NCI-H2227 (cell line): ENCODE measurements at regions not wholly inside any gene's neighbourhood (a gene's known extent, or its start where the extent isn't known, plus 50 kb on each side); places are given as distances from the start of the nearest gene placed in this dataset.
"Not testable (repeated sequence)": the region's sequence is repeated elsewhere in the genome, so short reads cannot be mapped to it uniquely, and the experiment has no call there.

ENCODE experiments used
- DNase-seq: peaks from one replicate; lab custom pipeline; 2025; ENCODE audit not compliant: unreplicated experiment; lab: John Stamatoyannopoulos, UW

DNA sequence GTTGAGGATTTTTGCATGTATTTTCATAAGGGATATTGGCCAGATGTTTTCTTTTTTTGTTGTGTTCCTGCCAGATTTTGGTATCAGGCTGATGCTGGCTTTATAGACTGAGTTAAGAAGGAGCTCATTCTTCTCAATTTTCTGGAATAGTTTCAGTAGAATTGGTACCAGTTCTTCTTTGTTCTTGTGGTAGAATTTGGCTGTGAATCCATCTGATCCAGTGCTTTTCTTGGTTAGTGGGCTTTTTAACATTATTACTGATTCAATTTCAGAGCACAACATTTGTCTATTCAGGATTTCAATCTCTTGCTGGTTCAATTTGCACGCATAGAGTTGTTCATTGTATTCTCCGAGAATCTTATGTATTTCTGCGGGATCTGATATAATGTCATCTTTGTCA lies 136.5 kb upstream of the FOXG1 start:
- no peak for DNase-seq

DNA sequence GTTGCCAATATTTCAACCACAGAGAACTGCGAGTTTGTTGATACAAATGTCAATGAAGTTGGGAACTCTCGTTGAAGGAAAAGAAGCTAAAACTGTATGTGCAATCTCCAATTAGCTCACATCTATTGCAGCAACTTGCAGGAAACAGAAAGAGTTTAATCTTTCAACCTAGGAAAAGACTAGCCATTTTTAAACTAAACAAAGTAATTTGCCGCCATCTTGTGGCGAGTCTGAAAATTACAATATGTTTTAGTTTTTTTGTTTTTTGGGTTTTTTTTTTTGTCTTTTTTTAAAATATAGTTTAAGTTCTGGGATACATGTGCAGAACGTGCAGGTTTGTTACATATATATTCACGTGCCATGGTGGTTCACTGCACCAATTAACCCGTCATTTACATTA lies 131.2 kb upstream of the FOXG1 start:
- DNase-seq = peak; percentile 66

DNA sequence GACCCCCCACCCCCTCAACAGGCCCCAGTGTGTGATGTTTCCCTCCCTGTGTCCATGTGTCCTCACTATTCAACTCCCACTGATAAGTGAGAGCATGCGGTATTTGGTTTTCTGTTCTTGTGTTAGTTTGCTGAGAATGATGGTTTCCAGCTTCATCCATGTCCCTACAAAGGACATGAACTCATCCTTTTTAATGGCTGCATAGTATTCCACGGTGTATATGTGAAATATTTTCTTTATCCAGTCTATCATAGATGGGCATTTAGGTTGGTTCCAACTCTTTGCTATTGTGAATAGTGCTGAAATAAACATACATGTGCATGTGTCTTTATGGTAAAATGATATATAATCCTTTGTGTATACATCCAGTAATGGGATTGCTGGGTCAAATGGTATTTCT lies 130.8 kb upstream of the FOXG1 start:
- DNase-seq = not testable (repeated sequence)

DNA sequence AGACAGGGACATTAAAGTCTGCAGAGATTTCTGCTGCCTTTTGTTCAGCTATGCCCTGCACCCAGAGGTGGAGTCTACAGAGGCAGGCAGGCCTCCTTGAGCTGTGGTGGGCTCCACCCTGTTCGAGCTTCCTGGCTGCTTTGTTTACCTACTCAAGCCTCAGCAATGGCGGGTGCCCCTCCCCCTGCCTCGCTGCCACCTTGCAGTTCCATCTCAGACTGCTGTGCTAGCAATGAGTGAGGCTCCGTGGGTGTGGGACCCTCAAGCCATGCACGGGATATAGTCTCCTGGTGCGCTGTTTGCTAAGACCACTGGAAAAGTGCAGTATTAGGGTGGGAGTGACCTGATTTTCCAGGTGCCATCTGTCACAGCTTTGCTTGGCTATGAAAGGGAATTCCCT lies 125.4 kb upstream of the FOXG1 start:
- not testable (repeated sequence) for DNase-seq

DNA sequence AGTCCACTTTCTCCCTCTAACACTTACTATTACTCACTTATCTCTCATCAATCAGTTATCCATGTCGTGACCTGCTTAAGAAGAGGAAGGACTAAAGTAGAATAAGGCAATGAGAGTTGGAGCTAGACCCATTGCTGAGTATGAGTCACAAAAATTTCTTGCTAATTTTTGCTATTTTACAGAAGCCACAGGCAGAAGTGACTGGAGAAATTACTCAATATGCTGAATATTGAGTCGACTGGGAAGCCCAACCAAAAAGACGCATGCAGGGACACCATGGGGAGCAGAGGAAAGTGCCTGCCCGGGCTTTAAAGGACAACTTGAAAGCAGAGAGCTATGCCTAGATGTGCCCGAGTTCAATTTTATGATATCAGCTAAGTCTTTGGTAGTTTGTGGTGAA lies 115.4 kb upstream of the FOXG1 start:
- DNase-seq = no peak

DNA sequence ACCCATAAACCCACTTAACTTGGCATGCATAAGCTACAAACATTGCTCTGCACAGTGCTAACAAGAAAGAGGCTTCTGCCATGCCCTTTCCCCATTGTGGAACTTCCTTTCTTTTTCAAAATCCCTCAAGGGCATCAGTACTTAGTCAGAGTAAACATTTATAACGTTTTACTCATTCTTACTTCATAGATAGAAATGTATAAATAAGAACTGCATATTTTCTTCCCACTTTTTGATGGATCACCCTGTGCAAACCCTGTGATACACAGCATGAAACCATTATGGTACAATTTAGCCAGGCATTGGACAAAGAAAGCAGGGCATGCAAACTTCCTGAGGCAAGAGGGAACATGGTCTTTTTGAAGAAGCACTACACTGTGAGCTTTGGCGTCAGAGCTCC lies 113.8 kb upstream of the FOXG1 start:
- no peak for DNase-seq

DNA sequence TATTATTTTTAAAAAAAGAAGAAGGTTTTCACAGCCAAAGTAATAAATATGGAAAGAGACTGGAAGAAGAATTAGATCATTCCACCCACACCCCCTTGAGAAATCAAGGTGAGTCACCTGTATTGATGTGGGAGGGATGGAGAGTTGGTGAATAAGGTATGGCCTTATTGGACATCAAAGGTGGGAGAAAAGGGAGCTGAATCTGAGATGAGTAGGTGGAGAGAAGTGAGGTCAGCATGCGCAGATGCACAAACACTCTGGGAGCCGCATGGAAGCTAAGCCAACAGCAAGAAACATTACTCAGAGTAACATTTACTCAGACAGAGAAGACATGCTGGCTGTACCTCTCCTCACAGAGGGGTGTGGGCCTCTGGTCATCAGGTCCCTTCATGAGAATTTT lies 113.1 kb upstream of the FOXG1 start:
- DNase-seq = no peak

DNA sequence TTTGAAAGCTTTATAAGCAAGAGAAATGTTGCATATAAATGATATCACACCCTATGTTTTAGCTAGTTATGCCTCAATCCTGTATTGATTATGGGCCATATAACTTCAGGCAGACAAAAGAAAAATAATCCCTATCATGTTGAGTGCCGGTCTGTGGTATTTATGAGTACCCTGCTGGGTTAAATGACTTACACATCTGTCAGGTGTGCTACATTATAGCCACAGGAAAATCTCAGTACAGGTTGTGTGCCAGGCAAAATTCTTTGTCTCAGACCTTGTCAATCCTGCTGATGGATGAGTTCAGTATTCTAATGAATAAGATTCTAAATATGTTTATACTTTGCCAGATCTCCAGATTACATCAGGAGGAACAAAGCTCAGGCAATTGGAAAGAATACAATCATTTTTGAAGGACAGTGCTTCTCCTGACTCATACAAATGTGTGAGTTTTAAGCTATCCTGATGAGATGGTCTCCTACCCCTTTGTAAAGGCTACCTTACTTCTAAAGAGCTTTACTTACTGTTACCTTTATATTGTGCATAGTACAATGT lies 109.8 kb upstream of the FOXG1 start:
- peak; percentile 20 for DNase-seq

DNA sequence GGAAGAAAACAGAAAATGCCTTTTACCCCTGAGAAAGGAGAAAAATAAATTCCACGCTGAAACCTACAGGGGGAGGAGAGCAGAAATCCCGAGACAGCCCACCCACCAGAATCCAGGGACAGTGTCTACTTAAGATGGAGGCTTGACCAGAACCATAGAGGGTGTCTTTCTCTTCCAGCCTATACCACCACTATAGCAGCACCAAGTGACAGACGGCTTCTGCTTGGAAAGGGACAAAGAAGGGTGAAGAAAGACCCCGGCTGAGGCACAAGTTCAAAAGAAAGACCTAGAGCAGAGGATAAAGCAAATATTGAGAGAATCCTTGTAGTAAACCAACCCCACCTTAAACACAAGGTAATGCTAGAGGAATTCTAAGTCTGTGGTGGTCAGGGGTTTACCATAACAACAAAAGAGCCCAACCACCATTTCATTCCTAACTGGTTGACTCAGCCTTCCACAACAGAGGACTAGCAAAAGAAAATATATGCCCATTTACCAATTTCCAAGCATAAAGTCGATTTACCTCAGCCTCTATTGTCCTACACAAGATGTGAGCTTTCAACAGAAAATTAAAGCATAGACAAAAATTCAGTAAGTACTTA lies 105.3 kb upstream of the FOXG1 start:
- no peak for DNase-seq

DNA sequence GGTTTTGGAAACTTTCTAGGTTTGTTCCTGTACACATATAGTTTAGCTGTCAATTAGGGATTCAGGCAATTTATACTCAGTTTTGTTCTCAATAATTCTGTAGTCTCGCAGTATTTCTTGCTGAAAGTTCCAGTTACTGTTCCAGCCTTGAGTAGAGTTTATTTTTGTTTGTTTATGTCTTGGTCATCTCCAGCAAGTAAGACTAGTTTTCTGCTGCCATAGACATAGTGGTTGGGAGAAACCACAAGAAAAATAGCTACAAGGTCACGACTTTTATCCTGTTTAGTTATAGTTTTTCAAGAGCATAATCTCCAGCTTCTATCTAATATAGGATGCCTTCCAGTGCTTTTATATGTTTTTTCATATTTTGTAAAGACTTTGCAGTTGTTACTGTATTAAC lies 99.6 kb upstream of the FOXG1 start:
- no peak for DNase-seq

DNA sequence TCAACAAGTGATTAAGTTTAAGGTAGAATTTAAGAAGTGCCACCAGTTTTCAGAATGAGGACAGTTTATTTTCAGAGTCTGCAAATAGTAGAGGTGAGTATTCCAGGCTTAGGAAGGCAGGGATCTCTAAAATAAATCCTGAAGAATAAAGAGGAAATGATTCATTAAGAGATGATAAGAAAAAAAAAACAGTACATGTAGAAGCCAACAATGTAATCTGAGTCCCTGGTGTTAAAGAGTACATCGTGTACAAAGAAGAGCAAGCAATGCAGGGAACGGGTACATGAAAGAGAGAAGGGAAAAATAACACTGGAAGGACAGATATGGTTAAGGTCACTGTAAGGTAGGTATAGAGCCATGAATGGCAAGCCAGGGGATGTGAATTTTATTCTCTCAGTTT lies 95.2 kb upstream of the FOXG1 start:
- no peak for DNase-seq

DNA sequence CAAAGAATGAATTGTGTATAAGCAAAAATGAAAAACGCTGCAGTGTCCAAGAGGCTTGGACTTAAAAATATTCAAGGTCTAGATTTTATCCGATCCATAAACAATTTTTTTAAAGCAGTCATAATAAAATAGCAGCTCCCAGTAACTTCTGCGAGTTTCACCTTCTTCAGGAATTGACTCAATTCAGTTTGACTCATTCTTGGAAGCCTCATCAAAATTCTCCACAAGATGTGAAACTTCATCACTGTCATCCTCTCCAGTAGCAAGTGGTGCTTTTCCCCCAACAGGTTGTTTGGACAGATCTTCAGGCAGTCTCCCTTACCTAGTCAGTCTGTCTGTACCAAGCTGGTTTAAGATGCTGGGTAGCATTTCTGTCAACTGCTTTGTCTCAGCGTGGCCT lies 93.5 kb upstream of the FOXG1 start:
- DNase-seq = no peak

DNA sequence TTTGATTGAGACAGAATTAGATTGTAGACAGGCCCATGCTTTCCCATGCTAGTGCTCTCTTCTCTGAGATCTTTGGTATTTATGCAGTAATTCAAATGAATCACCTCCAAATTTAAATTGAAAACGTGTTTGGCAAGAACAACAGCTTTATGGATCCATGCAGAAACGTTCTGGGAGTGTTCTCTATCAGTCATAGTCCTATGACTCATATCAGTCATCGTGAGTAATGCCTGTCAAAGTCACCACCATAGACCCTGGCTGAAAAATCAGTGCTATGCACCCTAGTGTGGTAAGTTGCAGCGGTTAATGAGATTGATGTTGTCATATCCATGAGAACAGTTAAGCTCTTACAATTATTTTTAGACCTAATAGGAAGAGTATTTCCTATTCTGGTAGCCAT lies 90.1 kb upstream of the FOXG1 start:
- no peak for DNase-seq

DNA sequence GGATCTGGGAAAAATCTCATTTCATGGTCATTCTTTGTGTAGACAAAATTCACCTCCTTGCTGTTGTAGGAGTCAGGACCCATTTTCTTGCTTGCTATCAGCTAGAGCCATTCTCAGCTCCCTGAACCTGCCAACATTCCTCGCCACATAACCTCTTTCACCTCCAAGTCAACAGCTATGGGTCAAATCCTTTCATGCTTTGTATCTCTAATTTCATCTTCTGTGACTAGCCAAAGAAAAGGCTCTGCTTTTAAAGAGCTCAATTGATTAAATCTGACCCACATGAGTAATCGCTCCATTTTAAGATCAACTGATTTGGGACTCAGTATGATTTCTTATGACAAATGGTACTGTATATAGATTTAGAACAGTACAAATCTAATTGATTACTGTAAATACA lies 89.2 kb upstream of the FOXG1 start:
- DNase-seq = no peak

DNA sequence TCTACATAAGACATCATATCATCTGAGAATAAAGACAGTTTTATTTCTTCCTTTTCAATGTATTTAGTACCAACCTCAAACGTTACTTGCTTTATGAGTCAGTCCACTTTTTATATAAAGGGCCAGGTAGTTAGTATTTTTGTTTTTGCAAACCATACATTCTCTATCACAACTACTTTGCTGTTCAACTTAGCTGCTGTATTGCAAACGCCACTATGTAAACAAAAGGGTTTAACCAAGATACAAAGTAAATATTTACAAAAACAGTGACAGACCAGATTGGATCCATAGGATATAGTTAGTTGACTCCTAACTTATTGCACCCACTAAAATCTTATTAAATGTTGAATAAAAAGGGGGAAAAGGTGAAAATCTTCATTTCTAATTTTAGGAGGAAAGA lies 87.7 kb upstream of the FOXG1 start:
- DNase-seq = no peak

DNA sequence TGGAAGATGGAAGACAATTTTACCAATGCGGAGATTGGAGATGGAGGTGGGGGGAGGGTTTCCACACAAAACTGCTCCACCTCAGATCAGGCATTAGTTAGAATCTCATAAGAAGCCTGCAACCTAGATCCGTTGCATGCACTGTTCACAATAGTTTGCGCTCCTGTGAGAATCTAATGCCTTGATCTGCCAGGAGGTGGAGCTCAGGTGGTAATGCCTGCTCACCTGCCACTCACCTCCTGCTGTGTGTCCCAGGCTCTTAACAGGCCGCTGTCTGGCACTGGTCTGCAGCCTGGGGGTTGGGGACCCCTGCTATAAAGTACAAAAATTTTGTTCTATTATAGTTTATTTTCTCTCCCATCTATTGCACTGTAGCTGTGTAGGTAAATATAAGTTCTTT lies 84.9 kb upstream of the FOXG1 start:
- DNase-seq = no peak

DNA sequence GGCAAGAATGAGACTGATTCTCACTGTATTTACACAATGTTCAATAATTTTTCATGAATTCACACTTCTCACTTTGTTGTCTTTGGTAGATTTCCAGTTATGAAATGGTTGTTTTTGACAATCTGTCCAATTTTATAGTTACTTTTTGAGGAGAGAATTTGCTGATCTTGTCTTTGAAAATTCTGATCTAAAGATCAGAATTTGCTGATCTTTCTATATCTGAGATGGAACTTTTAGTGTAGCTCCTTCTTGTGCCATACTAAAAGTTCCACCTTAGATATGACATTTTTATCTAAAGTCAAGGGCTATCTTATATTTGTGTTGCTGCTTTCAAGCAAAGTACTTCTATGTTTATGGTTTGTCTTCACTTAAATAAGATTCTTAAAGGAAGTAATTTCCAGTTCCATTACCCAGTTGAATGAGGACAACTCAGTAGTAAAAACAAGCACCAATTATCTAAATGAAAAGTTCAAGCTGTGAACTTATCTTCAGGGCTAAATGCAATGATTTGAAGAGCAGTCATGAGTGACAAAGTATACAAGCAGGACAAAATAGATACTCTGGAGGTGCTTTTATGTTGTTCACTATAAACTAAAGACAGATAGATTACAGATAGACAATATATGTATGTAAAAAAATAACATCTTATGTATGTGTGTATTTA lies 76.4 kb upstream of the FOXG1 start:
- DNase-seq = no peak

DNA sequence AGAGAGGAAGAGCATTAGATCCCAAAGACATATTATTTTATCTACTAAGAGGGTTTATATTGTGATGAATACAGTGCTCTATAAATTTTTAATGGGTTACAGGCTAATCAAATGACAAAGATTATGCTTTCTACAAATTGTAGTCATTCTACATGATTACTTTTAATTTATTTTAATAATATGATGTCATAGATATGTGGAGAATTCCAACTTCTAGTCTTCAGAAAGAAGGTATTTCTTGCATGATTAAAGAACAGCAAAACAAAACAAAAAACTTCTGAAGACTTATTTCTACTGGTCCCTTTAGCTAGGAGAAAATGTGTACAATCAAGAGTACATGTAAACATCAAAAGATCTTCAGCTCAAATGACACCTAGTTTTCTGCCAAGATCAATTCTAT lies 71.5 kb upstream of the FOXG1 start:
- DNase-seq = no peak

DNA sequence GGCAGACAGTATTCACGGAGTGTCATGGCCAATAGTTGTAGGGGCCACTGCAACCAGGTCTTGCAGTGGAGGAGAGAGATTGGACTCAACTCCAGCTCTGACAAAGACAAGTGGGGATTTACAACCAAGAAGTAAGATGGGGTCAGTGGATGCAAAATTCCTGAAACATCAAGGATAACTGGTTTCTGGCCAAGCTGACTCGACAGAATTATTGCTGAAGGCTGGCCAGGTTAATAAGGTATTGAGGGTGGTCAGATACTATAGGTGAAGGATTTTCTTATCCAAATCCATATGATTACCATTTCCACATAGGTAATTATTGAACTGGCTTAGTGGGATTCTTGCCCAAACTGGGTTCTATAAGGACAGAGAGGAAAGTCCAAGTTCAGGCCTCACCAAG lies 64.9 kb upstream of the FOXG1 start:
- DNase-seq = no peak

DNA sequence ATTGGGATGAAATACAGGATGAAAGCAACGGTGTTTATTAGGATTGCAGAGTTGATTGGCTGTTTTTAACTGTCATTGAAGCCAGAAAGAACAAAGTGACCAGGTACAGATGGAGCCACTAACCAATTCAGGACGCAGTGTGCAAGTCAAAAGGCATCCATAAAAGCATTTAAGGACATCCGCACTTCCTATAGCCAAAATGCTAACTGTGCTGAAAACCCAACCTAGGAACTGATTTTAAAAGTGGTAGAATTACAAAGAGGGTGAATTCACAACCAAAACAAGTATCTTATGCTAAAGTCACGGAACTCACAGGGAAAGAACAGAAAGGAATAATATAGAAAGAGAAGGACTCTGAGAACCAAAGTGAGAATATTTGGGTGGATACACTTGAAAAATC lies 63.1 kb upstream of the FOXG1 start:
- no peak for DNase-seq

DNA sequence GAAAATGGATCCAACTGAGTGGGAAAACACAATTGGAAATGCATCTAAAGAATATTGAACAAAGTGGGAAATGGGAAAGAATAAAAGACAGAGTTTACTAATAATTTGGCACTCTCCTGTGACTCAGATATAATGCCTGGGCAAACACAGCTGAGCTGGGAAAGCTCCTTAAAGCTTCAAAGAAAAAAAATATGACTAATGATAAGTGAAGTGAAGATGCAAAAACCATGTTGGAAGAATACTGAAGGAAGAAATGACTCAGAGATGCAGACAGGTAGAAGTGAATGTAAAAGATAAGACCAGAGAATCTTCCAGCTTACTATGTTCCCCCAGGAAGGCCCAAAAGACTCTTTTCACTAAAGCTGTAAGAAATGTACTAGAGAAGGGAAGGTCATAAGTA lies 62.4 kb upstream of the FOXG1 start:
- no peak for DNase-seq

DNA sequence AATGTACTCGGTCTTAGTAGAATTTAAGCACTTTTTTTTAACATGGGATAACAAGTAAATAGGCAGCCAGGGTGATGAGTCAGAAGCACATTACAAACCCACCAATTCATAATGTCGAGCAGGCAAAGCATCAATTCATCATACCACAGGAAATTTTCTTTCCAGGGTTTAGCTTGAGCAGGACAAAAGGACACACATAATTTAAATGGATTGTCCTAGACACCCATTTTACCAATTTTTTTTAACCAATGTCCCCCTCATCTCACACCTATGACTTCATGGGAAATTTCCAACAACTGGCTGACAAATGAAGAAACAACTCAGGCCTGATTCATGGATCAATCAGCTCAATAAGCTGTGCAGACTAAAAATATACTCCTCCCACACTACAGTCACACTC lies 58.8 kb upstream of the FOXG1 start:
- no peak for DNase-seq
